Tibial nerve (tissue), 4 donors: ENCODE measurements at regions not wholly inside any gene's neighbourhood (a gene's known extent, or its start where the extent isn't known, plus 50 kb on each side); places are given as distances from the start of the nearest gene placed in this dataset.

Experiments used
- DNase-seq, 2 donors: peaks; one replicate each; pipeline ENCODE4 v3.0.0-alpha.2; 2019; ENCODE audit warnings: low spot score in 2 of 2
- H3K27ac ChIP-seq, 4 donors: fragments of 200-600 bp; sonication (generic) in 3 of 4; one replicate each; pipeline ENCODE4 v1.5.1; 2017 to 2019; ENCODE audit warnings: mild to moderate bottlenecking in 1 of 4
- H3K27me3 ChIP-seq, 2 donors: fragments of 200-600 bp; sonication (generic) in 1 of 2; one replicate each; pipeline versions ENCODE4 v1.5.1 to v1.6.0; 2017 to 2019
- H3K36me3 ChIP-seq, 3 donors: fragments of 200-600 bp; sonication (generic); one replicate each; pipeline ENCODE4 v1.5.1; 2018 to 2019
- H3K4me1 ChIP-seq, 4 donors: fragments of 200-600 bp; sonication (generic) in 3 of 4; one replicate each; pipeline ENCODE4 v1.5.1; 2017 to 2019
- H3K4me3 ChIP-seq, 4 donors: fragments of 200-600 bp; sonication (generic) in 3 of 4; one replicate each; pipeline ENCODE4 v1.5.1; 2017 to 2019; ENCODE audit warnings: mild to moderate bottlenecking in 1 of 4, moderate library complexity in 1 of 4
- H3K9me3 ChIP-seq, 4 donors: fragments of 200-600 bp; sonication (generic) in 3 of 4; one replicate each; pipeline ENCODE4 v1.5.1; 2017 to 2019
- CTCF ChIP-seq, 5 experiments: fragments of 200-600 bp in 3 of 5; fragments of 450-650 bp in 2 of 5; sonication (generic) in 3 of 5; IDR thresholded peaks; one replicate each; pipeline ENCODE4 v1.5.1; 2016 to 2019; ENCODE audit warnings: antibody characterized with exemption in 5 of 5, mild to moderate bottlenecking in 3 of 5, moderate library complexity in 2 of 5
- EP300 ChIP-seq, 2 donors: sonication (generic); formaldehyde crosslinking; IDR thresholded peaks; one replicate each; pipeline ENCODE4 v1.6.1; 2017; ENCODE audit warnings: antibody characterized with exemption in 2 of 2, mild to moderate bottlenecking in 1 of 2
- POLR2A ChIP-seq, 2 donors: fragments of 450-650 bp; IDR thresholded peaks; one replicate each; pipeline ENCODE4 v1.6.1; 2017; ENCODE audit warnings: antibody characterized with exemption in 2 of 2, mild to moderate bottlenecking in 2 of 2, moderate library complexity in 2 of 2
- WGBS, 2 donors: methylation state at CpG; one replicate each; pipeline ENCODE4 v1.1.5; 2018; 5-methylcytosine and 5-hydroxymethylcytosine counted together

- no peaks in the 10 kb centered on the region for H3K4me1 ChIP-seq
These were observed 157.7 kb upstream of the PITX2 start for GRCh38 chr4:110780538-110780937.

GRCh38 chr4:110781944-110782343 is 159.1 kb upstream of the PITX2 start:
- Histone ChIP-seq H3K4me3 (no peak overlapping the region), H3K9me3 (no peaks in the 10 kb centered on the region), H3K36me3 (no peaks in the 10 kb centered on the region), H3K27me3 (no peaks in the 10 kb centered on the region), H3K4me1 (no peaks in the 10 kb centered on the region), H3K27ac (no peak overlapping the region)
- WGBS, 2 donors = 59 to 64% methylated on average over 4 of the region's 4 CpGs
- TF ChIP-seq POLR2A (IDR thresholded peaks at IDR 0.05) = no peak
- no peak for TF ChIP-seq EP300 (IDR thresholded peaks at IDR 0.05)
- no peak for TF ChIP-seq CTCF (IDR thresholded peaks at IDR 0.05)
- DNase-seq = no peak

More at GRCh38 chr4:110780538-110780937, 157.7 kb upstream of the PITX2 start:
- Histone ChIP-seq H3K27ac (no peak overlapping the region), H3K27me3 (no peaks in the 10 kb centered on the region), H3K4me3 (no peak overlapping the region), H3K36me3 (no peaks in the 10 kb centered on the region), H3K9me3 (no peaks in the 10 kb centered on the region)
- 94 to 100% methylated on average over 1 of the region's 1 CpG for WGBS, 2 donors
- DNase-seq = no peak
- TF ChIP-seq EP300 (IDR thresholded peaks at IDR 0.05) (no peak), POLR2A (IDR thresholded peaks at IDR 0.05) (no peak), CTCF (IDR thresholded peaks at IDR 0.05) (no peak)

GRCh38 chr4:110787109-110787508 is 164.2 kb upstream of the PITX2 start:
- Histone ChIP-seq H3K4me3 (no peak overlapping the region), H3K4me1 (no peaks in the 10 kb centered on the region), H3K27ac (no peak overlapping the region), H3K36me3 (no peaks in the 10 kb centered on the region), H3K9me3 (no peaks in the 10 kb centered on the region), H3K27me3 (no peaks in the 10 kb centered on the region)
- WGBS, 2 donors = 79 to 85% methylated on average over 4 of the region's 4 CpGs
- DNase-seq = no peak
- TF ChIP-seq EP300 (IDR thresholded peaks at IDR 0.05) = no peak
- TF ChIP-seq CTCF (IDR thresholded peaks at IDR 0.05) = no peak
- TF ChIP-seq POLR2A (IDR thresholded peaks at IDR 0.05) = no peak

GRCh38 chr4:110787707-110788106 is 164.8 kb upstream of the PITX2 start:
- Histone ChIP-seq H3K9me3 (no peaks in the 10 kb centered on the region), H3K27ac (no peak overlapping the region), H3K4me1 (no peaks in the 10 kb centered on the region), H3K4me3 (no peak overlapping the region), H3K36me3 (no peaks in the 10 kb centered on the region), H3K27me3 (no peaks in the 10 kb centered on the region)
- TF ChIP-seq CTCF (IDR thresholded peaks at IDR 0.05) = no peak
- TF ChIP-seq EP300 (IDR thresholded peaks at IDR 0.05) = no peak
- no peak for TF ChIP-seq POLR2A (IDR thresholded peaks at IDR 0.05)
- DNase-seq = no peak
- WGBS, 2 donors = 58 to 59% methylated on average over 3 of the region's 3 CpGs

GRCh38 chr4:110788302-110788701 is 165.4 kb upstream of the PITX2 start:
- Histone ChIP-seq H3K4me1 (no peaks in the 10 kb centered on the region), H3K36me3 (no peaks in the 10 kb centered on the region), H3K4me3 (no peak overlapping the region), H3K9me3 (no peaks in the 10 kb centered on the region), H3K27me3 (no peaks in the 10 kb centered on the region), H3K27ac (no peak overlapping the region)
- WGBS, 2 donors = 65 to 68% methylated on average over 3 of the region's 3 CpGs
- TF ChIP-seq POLR2A (IDR thresholded peaks at IDR 0.05) = no peak
- no peak for TF ChIP-seq CTCF (IDR thresholded peaks at IDR 0.05)
- no peak for TF ChIP-seq EP300 (IDR thresholded peaks at IDR 0.05)
- no peak for DNase-seq
